Activated CD8-positive, alpha-beta memory T cell treated with anti-CD3 and anti-CD28 coated beads, Interleukin-2, amount 50 U/mL, for 4 hours (primary cell): ENCODE measurements at regions not wholly inside any gene's neighbourhood (a gene's known extent, or its start where the extent isn't known, plus 50 kb on each side); places are given as distances from the start of the nearest gene placed in this dataset.
"Not testable (repeated sequence)": the region's sequence is repeated elsewhere in the genome, so short reads cannot be mapped to it uniquely, and the experiment has no call there.

ENCODE experiments used
- DNase-seq: peaks from one replicate; pipeline ENCODE4 v3.0.0-alpha.2; 2020

DNA sequence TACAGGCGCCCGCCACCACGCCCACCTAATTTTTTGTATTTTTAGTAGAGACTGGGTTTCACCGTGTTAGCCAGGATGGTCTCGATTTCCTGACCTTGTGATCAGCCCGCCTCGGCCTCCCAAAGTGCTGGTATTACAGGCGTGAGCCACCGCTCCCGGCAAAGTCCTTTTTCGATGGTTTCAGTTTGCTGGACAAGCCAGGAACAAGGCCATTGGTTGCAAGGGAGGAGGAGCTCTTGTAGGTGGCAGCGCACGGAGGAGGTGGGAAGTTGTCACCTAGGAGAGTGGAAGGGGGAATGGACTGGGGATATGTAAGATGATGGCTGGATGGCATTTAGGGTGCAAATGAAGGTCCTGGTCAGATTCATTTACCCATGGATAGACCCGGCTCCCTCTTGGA, 218.5 kb upstream of the ATP6AP2 start:
- not testable (repeated sequence) for DNase-seq

DNA sequence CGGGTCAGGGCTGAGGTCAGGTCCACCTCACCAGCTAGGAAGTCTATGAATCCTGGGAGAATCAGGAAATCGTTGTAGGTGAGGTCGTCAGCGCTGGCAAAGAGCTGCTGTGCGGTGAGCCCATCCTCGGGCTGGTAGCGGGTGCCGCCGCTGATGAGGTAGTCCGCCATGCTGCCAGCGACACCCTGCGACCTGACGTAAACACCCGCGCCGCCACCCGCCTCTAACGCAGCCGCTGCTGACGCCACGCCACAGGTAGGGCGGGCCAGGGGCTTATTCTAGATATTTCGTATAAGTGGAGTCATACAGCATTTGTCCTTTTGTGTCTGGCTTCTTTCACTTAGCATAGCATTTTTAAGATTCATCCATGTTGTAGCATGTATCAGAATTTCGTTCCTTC, 220.2 kb upstream of the ATP6AP2 start:
- no peak for DNase-seq

DNA sequence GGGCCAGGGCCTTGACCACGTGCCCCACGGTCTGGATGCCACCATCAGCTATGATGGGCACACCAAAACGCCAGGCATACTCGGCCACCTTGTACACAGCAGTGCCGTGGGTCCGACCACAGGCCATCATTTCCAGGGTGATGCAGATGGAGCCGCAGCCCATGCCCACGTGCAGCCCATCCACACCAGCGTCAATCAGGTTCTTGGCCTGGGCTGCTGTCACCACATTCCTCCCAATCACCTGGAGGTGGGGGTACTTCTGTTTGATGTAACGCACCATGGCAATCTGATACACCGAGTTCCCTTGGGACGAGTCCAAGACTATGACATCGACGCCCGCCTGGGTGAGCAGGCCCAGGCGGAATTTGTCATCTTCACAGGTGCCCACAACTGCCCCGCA, 221.2 kb upstream of the ATP6AP2 start:
- no peak for DNase-seq

DNA sequence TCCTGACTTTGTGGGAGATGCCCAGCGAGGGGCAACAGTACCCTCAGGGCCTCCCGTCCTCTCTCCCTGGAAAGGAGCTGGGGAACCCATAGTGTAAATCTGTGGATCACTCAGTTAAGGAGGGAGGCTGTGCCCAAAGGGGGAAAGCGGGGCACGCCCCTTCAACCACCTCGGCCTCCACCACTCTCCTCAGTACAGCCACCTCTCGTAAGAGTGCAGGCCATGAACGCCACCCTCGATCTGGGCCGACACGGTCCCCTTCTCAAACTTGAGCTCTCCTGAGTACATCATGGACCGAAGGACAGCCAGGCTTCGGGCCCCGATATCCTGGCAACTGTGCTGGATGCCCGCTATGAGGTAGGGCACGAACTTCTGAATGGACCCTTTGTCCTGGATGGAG, 221.8 kb upstream of the ATP6AP2 start:
- DNase-seq = no peak

DNA sequence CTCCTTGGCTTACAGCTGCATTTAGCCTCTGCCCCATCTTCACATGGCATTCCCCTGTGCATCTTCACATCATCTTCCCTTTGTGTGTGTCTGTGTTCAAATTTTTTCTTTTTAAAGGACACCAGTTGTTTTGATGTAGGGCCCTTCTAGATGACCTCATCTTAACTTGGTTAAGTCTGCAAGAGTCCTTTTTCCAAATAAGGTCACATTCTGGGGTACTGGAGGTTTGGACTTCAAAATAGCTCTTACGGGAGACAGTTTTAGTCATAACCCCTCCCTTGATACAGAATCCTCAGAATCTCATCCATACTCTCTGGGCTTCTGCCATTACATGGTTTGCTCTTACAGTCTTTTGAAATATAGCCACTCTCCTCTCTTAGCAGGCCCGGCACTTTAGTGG, 231.5 kb upstream of the ATP6AP2 start:
- DNase-seq = no peak

DNA sequence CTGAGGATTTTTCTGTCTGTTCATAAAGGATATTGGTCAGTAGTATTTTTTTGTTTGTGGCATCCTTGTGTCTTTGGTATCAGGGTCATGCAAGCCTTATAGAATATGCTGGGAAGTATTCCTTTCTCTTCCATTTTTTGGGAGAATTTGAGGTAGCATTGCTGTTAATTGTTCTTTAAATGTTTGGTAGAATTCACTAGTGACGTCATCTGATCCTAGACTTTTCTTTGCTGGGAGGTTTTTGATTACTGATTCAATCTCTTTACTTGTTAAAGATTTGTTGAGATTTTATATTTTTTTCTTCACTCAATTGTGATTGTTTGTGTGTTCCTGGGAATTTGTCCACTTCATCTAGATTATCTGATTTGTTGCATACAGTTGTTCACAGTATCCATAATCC, 234.4 kb upstream of the ATP6AP2 start:
- no peak for DNase-seq

DNA sequence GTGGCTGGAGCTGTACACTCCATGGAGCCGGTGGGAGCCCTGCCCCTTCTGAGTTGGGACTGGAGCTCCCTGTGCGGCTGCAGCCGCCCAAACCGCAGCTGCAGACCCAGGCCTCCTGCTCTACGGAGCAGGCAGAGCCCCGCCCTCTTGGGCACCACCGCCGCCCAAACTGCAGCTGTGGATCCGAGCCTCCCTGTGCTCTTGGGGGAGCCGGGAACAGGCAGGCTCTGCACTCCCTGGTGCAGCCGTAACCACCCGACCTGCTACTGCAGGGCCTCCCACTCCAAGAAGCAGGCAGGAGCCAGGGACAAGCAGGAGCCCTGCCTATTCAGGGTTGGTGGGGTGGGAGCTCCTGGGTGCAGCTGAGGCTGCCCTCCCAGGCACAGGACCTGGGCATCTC, 237.5 kb upstream of the ATP6AP2 start:
- no peak for DNase-seq

DNA sequence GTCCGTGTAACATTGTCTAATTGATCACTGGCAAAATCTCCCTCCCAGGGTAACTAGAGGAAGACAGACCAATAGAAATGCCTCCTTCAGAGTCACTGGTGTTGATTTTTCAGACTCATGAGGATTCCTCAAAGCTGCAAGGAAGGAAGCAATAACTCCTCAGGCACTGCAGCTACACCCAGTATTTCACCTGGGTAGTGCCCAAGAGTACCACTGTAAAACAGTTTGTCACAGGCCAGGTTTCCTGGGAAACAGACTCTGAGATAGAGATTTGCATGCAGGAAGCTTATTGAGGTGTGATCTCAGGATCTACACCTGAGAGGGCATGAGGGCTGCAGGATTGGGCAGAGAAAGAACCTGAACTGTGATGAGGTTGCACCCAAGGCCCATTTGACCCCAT, 240.7 kb upstream of the ATP6AP2 start:
- DNase-seq = no peak

DNA sequence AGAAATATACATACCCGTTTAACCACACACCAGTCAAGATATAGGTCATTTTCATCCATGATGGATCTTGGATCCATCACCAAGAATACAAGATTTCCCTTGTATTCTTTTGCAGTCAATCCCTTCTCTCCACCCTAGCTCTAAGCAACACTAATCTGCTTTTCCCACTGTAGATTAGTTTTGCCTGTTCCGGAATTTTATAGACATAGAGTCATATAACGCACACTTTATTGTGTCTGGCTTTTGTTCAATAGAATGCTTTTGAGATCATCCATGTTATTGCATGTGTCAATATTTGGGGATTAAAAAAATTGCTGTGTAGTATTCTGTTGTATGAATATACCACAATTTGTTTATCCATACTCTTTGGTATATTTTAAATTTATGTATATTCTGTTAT, 235.6 kb upstream of the BCOR start:
- DNase-seq = no peak

DNA sequence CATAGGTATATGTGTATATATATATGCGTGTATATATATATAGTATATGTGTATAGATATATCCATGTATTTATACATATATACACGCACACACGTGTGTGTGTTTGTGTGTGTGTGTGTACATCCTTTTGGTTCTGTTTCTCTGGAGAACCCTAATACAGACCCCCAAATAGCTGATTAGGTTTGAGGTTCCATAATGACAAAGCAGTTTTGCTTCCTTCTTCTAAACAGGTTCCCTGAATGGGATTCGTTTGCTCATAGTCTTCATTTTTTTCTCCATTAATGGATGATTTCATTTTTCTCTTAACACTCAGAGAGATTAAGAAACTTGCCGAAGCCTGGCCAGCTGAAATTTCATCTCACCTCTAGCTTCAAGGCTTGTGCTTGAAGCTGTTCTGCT, 234.0 kb upstream of the BCOR start:
- DNase-seq = no peak

DNA sequence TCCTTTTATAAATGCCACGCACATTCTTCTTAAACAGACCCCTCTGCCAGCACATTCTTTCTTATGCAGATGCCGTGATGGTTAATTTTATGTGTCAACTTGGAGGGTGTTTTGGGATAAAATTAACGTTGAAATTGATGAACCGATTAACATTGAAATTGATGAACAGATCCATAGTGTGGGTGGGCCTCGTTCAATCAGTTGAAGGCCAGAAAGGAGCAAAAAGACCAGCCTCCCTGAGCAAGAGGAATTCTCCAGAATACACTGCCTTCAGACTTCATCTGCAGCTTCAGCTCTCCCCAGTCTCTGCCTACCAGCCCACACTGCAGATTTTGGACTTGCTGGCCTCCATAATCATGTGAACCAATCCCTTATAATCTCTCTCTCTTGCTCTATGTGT, 233.6 kb upstream of the BCOR start:
- DNase-seq = no peak

DNA sequence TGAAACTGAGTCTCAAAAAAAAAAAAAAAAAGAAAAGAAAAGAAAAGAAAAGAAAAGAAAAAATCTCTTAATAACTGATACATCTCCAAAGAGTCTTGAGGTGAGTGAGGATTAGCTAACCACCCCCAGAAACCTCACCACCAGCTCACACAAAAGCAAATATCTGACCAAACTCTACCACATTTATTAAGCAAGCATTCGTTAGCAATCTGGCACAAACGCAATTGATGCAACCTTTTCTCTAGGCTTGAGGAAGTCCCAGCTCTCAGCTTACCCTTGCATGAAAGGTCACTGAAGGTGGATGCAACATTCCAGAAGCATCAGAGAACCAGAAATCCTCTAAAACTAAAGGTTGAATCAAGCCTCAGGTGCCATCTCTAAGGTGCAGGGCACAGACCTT, 231.9 kb upstream of the BCOR start:
- no peak for DNase-seq

DNA sequence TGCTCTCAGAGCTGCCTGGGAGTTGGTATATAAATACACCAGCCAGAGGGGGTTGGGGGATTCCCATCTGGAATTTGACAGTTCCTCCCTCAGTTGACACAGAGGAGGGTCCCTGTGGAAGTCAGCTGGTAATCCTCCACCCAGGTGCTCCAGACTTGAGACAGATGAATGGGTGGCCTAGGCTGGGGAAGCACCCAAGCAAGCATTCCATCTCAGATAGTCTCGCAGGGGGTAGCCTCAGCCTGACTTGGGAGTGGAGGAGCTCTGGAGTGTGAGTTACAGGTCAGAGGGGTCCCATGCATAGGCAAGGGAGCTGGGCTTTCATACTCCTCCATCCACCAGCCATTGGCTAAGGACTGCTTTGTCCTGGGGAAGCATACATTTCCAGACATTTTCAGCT, 229.3 kb upstream of the BCOR start:
- no peak for DNase-seq

DNA sequence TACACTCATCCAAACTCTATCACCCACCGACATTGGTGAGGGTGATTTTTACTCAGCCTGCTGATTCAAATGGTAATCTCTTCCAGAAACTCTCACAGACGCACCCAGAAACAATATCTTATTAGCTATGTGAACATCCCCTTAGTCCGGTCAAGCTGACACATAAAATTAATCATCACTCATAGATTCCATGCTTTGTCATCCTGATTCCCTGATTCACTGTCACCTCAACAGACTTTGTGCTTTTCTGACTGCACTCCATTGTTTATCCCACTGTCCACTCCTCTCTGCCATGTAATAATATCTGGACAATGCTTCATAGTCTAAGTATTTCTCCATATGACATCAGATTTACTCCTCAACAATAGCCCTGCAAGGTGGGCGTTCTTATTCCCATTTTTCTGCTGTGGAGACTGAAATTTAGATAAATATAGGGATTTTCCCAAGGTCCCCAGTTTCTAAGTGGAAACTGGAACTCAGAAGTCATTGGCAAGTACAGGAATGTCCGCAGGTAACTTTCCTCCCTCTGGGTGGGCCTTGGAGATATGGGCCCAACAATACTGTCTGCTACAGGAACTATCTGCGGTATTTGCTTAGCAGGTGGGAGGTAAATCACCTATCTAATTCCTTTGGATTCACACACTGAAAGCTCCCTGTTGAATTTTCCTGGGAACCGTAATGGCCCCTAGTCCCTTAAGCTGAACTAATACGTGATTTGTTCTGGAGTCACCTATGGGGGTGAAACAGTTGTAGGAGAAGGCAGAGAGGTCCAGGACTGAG, 228.6 kb upstream of the BCOR start:
- no peak for DNase-seq

DNA sequence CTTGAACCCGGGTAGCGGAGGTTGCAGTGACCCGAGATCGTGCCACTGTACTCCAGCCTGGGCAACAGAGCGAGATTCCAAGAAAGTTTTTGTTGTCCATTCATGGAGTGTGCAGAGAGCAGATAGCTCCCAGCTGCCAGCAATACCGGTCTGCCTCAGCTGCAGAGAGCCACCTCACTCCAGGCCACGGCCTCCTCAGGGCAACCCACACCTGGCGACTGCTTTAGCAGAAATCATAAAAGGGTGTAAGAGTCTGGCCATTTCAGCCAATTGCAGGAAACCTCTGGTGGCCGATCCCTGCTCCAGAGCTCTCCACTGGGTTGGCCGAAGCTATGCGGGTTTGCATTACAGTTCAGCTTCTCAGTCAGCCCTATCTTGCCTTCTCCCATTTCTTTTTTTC, 227.4 kb upstream of the BCOR start:
- no peak for DNase-seq

DNA sequence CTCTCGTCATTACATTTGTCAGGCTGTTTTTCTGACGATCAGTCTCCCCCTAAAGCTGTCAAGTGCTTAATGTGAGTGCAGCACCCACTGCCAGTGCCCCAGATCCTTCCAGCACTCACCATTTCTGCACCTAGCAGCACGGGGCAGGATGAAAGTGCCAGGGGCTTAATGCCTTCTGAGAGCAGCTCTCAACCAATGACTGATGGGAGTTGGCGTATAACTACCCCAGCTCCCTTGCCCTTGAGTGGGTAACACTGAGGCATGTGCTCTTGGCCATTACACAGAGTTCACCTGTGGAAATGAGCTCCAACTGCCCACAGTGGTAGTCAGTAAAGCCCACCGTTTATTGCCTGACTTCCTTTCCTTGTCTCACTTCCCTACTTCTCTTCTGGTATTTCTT, 226.2 kb upstream of the BCOR start:
- DNase-seq = no peak

DNA sequence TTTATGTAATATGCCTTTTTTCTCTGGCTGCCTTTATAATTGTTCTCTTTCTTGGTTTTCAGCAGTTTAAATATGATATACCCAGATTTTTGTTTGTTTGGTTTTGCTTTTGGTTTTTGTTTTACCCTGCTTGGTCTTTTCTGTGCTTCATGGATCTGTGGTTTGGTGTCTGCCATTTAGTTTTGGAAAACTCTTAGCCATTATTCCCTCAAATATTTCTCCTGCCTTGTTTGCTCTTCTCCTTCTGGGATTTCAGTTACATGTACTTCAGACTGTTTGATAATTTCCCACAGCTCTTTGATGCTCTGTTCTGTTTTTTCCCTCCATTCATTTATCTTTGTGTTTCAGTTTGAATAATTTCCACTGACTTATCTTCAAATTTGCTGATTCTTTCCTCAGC, 223.1 kb upstream of the BCOR start:
- DNase-seq = no peak

DNA sequence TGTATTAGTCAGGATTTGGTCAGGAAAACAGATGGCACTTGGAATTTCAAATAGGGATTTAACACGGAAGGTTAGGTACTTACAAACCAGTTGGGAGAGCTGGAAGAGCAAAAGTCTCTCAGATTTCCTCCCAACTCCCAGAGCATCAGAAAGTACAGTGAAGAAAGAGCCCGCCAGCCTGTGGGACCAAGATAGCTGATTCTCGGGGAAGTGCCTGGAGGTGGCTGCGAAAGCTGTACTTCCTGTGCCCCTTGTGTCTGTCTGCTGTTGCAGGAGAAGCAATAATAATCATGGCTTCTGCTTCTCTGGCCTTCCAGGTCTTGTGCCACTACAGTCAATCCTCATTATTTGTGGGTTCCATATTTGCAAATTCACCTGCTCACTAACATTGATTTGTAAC, 221.0 kb upstream of the BCOR start:
- DNase-seq = no peak

DNA sequence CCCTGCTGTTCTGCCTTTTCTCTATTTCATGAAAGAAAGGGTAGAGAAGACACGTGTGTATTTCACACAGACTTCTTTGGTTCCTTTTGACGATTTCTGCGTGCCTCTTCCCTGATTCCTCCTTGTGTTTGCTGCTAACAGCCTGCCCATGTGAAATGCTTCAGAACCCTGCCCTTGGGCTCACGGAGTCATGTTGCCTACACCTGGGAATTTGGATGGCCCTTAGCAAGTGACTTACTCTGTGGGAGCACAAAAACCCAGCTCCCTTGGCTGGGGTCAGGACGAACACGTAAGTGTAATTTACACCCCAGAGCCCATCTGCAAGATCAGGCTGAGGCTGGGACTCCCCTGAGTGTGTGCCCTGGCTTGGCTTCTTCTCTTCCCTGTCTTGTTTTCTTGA, 220.3 kb upstream of the BCOR start:
- DNase-seq = no peak

DNA sequence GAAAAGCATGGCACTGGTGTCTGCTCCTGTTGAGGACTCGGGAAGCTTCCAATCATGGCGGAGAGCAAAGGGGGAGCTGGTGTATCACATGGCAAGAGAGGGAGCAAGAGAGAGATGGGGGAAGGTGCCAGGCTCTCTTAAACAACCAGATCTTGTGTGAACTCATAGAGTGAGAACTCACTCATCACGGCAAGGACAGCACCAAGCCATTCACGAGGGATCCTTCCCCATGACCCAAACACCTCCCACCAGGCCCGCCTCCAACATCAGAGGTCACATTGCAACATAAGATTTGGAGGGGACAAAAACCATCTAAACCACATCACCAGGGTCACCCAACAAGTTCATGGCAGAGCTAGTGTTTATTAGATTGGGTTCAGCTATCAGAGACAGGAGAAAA, 218.7 kb upstream of the BCOR start:
- DNase-seq = no peak

DNA sequence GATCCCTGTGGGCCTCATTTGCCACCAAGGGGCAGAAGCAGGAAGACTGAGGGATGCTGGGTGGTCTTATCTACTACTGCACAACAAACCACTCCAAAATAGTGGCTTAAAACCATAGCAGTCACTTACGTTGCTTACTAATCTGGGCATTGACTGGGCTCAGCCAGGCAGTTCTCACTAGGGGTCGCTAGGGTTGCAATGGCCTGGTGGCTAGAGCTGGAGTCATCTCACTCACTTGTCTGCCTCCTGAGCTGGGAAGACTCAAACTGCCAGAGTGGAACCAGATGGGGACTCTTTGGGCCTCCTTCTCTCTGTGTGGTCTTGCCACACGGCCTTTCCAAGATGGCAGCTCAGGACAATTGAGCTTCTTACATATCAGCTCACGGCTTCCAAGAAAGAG, 216.3 kb upstream of the BCOR start:
- no peak for DNase-seq

DNA sequence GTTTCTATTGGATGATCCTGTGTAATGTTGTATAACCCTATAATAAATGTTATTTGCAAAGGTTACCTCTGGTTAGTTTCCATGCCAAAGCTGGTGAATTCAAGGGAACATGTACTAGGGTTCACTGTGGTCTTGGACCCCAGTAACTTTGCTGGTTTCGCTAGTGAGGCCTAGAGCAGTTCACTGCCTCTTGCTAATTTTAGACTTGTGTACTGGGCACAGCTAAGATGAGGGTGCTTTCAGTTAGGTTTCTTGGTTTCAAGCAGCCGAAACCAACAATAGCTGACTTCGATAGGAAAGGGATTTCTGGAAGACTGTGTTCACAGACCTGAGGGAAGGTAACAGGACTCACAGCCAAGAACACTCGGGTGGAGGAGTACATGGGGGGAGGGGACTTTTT, 215.5 kb upstream of the BCOR start:
- no peak for DNase-seq

DNA sequence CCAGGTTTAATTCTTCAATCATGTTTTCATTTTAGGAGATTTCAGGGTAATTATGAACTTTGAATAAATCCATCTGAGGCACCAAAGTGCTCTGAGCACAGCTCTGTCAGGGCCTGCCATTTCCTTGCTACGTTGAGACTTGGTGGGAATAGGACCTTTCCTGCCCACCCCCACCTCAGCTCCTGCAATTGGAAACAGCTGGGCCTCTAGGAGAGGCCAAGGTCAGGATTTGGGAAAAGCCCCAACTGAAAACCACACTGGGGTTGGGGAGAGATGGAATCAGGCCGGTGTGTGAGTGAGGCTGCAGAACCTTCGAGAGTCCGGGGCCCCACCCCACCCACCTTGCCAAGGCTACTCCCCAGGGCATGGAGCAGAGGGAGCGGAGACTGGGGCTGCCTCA, 212.7 kb upstream of the BCOR start:
- no peak for DNase-seq

DNA sequence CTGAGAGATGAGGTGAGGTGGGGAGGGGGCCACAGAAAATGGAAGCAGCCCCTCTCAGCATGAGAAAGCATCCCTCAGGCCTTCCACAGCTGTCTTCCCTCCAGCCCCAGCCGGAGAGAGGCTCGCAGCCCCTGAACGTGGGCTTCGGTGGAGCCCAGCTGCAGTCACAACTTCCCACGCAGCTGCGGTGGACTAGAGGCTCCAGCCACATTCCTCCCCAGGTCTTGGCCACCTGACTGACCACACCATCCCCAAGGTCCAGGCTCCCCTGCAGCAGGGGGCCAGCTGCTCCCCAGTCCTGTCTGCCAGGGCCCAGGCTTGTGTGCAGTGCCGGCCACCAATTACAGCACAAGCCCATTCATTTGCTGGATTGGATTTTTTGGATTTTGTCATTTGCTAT, 212.3 kb upstream of the BCOR start:
- no peak for DNase-seq

DNA sequence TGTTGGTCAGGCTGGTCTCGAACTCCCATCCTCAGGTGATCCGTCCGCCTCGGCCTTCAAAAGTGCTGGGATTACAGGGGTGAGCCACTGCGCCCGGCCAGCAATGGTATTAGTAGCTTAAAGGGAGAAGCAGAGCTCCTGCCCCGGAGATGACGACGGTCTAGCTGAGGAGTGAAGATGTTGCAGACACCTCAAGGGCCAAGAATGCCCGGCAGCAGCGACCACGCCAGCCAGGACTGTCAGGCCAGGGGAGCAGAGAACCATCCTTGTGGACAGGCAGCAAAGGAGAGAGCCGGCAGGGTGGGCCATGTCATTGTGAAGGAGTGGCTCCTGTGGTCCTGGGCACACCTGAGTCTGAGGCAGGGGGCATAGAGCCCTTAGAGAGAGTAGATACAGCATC, 210.1 kb upstream of the BCOR start:
- no peak for DNase-seq

DNA sequence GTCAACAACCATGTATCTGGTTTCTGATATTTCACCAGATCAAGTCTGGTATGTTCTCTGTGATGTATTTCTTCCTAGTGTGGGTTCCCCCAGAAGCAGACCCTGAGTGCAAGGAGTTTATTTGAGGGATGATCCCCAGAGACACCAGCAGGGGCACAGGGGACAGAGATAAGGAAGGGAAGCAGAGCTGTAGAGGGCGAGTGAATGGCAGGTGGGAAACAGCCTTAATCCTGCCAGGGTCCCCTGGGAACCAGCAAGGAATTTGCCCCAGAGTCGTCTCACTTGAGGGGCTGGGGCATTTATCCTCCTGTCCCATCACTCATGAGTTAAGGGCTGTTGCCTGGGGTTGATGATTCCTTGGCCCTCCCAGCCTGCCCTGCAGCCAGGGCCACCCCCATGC, 206.4 kb upstream of the BCOR start:
- no peak for DNase-seq
